GM13977 (cell line): ENCODE measurements at regions not wholly inside any gene's neighbourhood (a gene's known extent, or its start where the extent isn't known, plus 50 kb on each side); places are given as distances from the start of the nearest gene placed in this dataset.

Experiments used
- DNase-seq: peaks from one replicate; pipeline ENCODE4 v3.0.0; 2012; ENCODE audit warnings: low spot score
- CTCF ChIP-seq: IDR thresholded peaks from 2 replicates; pipeline ENCODE4 v1.5.1; 2012; ENCODE audit warnings: mild to moderate bottlenecking, control low read depth; ENCODE audit not compliant: insufficient read depth; ENCODE audit errors: extremely low read depth, missing control alignments
- in situ Hi-C: fragments of 300-500 bp; cut with MboI; formaldehyde crosslinking; loops from one replicate; pipeline ENCODE4 v1.12.0; 2022; ENCODE audit warnings: low sequenced_read_pairs, low pct_unique_long_range_greater_than_20kb, mixed read lengths, inconsistent platforms; ENCODE audit not compliant: unreplicated experiment

- in situ Hi-C loops = no loop called here
- TF ChIP-seq CTCF = no peak
- no peak for DNase-seq
These were observed 117.6 kb upstream of the MRI1 start for GRCh38 chr19:13646758-13647157.

GRCh38 chr19:13644645-13645044, 119.7 kb upstream of the MRI1 start:
- in situ Hi-C loops = no loop called here
- TF ChIP-seq CTCF = no peak
- DNase-seq = no peak

GRCh38 chr19:13640611-13641010, 123.7 kb upstream of the MRI1 start:
- in situ Hi-C loops = no loop called here
- no peak for DNase-seq
- TF ChIP-seq CTCF = no peak

- in situ Hi-C loops = no loop called here
These were observed 124.9 kb upstream of the MRI1 start for GRCh38 chr19:13639342-13639929.

GRCh38 chr19:13637664-13638063, 126.7 kb upstream of the MRI1 start:
- in situ Hi-C loops = no loop called here
- DNase-seq = no peak
- TF ChIP-seq CTCF = no peak

More at GRCh38 chr19:13639342-13639929, 124.9 kb upstream of the MRI1 start:
- no peak for DNase-seq
- TF ChIP-seq CTCF = no peak

GRCh38 chr19:13634658-13635057, 128.4 kb upstream of the CACNA1A start:
- no peak for TF ChIP-seq CTCF
- in situ Hi-C loops = no loop called here
- no peak for DNase-seq

GRCh38 chr19:13633522-13633922, 127.2 kb upstream of the CACNA1A start:
- DNase-seq = no peak
- no peak for TF ChIP-seq CTCF
- in situ Hi-C loops = no loop called here
